Activated T-helper 17 cell treated with anti-CD3 and anti-CD28 coated beads, Interleukin-2, amount 50 U/mL, for 72 hours (primary cell): ENCODE measurements at regions not wholly inside any gene's neighbourhood (a gene's known extent, or its start where the extent isn't known, plus 50 kb on each side); places are given as distances from the start of the nearest gene placed in this dataset.
"Not testable (repeated sequence)": the region's sequence is repeated elsewhere in the genome, so short reads cannot be mapped to it uniquely, and the experiment has no call there.

Source experiments
- ATAC-seq: fragments of 150-1000 bp; cut with Tn5 transposase; replicated peaks from 2 replicates; pipeline ENCODE4 v1.10.0; 2021; ENCODE audit warnings: mild to moderate bottlenecking, moderate library complexity
- H3K27ac Mint-ChIP-seq: one replicate; pipeline ENCODE4 v1.8.0; 2022; ENCODE audit warnings: mixed read lengths
- H3K27me3 Mint-ChIP-seq: one replicate; pipeline ENCODE4 v1.8.0; 2022; ENCODE audit warnings: mixed read lengths
- H3K36me3 Mint-ChIP-seq: one replicate; pipeline ENCODE4 v1.8.0; 2022; ENCODE audit warnings: low read depth, mild to moderate bottlenecking, mixed read lengths
- H3K4me1 Mint-ChIP-seq: one replicate; pipeline ENCODE4 v1.8.0; 2022; ENCODE audit warnings: mixed read lengths
- H3K4me3 Mint-ChIP-seq: one replicate; pipeline ENCODE4 v1.8.0; 2022; ENCODE audit warnings: mild to moderate bottlenecking, mixed read lengths
- H3K9me3 Mint-ChIP-seq: one replicate; pipeline ENCODE4 v1.8.0; 2022; ENCODE audit warnings: mixed read lengths

- Mint-ChIP-seq H3K4me1 (no peaks in the 10 kb centered on the region), H3K27me3 (peaks cover 4% of the 10 kb centered on the region), H3K9me3 (no peaks in the 10 kb centered on the region), H3K4me3 (no peak overlapping the region), H3K27ac (no peak overlapping the region), H3K36me3 (no peaks in the 10 kb centered on the region)
- ATAC-seq: no peak
Measured at GRCh38 chr22:23509571-23510302, 70.4 kb downstream of the IGLL1 start.

GRCh38 chr22:23504516-23504915 is 75.6 kb downstream of the IGLL1 start:
- Mint-ChIP-seq H3K9me3 (no peaks in the 10 kb centered on the region), H3K36me3 (no peaks in the 10 kb centered on the region), H3K27me3 (peaks cover 10% of the 10 kb centered on the region), H3K4me1 (no peaks in the 10 kb centered on the region), H3K27ac (no peak overlapping the region), H3K4me3 (no peak overlapping the region)
- no peak for ATAC-seq

- Mint-ChIP-seq H3K27ac (no peak overlapping the region), H3K36me3 (no peaks in the 10 kb centered on the region), H3K27me3 (peaks cover 10% of the 10 kb centered on the region), H3K4me1 (no peaks in the 10 kb centered on the region), H3K9me3 (no peaks in the 10 kb centered on the region), H3K4me3 (no peak overlapping the region)
- ATAC-seq: no peak
Measured at GRCh38 chr22:23503736-23504440, 76.2 kb downstream of the IGLL1 start.

- no peak for ATAC-seq
- Mint-ChIP-seq H3K4me3 (no peak overlapping the region), H3K9me3 (no peaks in the 10 kb centered on the region), H3K4me1 (no peaks in the 10 kb centered on the region), H3K27ac (no peak overlapping the region), H3K36me3 (no peaks in the 10 kb centered on the region), H3K27me3 (peaks cover 10% of the 10 kb centered on the region)
Measured at GRCh38 chr22:23503142-23503541, 76.9 kb downstream of the IGLL1 start.

GRCh38 chr22:23501708-23502107 is 78.4 kb downstream of the IGLL1 start:
- no peak for ATAC-seq
- Mint-ChIP-seq H3K9me3 (no peaks in the 10 kb centered on the region), H3K4me1 (no peaks in the 10 kb centered on the region), H3K4me3 (no peak overlapping the region), H3K27ac (no peak overlapping the region), H3K36me3 (no peaks in the 10 kb centered on the region), H3K27me3 (peaks cover 5% of the 10 kb centered on the region)

- Mint-ChIP-seq H3K27me3 (peaks cover 5% of the 10 kb centered on the region), H3K27ac (no peak overlapping the region), H3K4me1 (peaks cover 2% of the 10 kb centered on the region), H3K4me3 (no peak overlapping the region), H3K9me3 (no peaks in the 10 kb centered on the region), H3K36me3 (no peaks in the 10 kb centered on the region)
- no peak for ATAC-seq
Measured at GRCh38 chr22:23501261-23501619, 78.8 kb downstream of the IGLL1 start.

GRCh38 chr22:23500508-23501260 is 79.4 kb downstream of the IGLL1 start:
- ATAC-seq: no peak
- H3K36me3 Mint-ChIP-seq: no peaks in the 10 kb centered on the region
- no peaks in the 10 kb centered on the region for H3K9me3 Mint-ChIP-seq
- no peak overlapping the region for H3K27ac Mint-ChIP-seq
- H3K27me3 Mint-ChIP-seq: peaks cover 5% of the 10 kb centered on the region
- peaks cover 8% of the 10 kb centered on the region for H3K4me1 Mint-ChIP-seq
- H3K4me3 Mint-ChIP-seq: no peak overlapping the region

- Mint-ChIP-seq H3K27ac (no peak overlapping the region), H3K4me1 (peaks cover 8% of the 10 kb centered on the region), H3K27me3 (peaks cover 5% of the 10 kb centered on the region), H3K4me3 (no peak overlapping the region), H3K9me3 (no peaks in the 10 kb centered on the region), H3K36me3 (no peaks in the 10 kb centered on the region)
- no peak for ATAC-seq
Measured at GRCh38 chr22:23499845-23500500, 80.1 kb downstream of the IGLL1 start.

- no peak overlapping the region for H3K4me3 Mint-ChIP-seq
- ATAC-seq: no peak
- peaks cover 5% of the 10 kb centered on the region for H3K27me3 Mint-ChIP-seq
- H3K36me3 Mint-ChIP-seq: no peaks in the 10 kb centered on the region
- no peaks in the 10 kb centered on the region for H3K9me3 Mint-ChIP-seq
- peaks cover 8% of the 10 kb centered on the region for H3K4me1 Mint-ChIP-seq
- H3K27ac Mint-ChIP-seq: no peak overlapping the region
Measured at GRCh38 chr22:23498811-23499798, 81.0 kb downstream of the IGLL1 start.

- not testable (repeated sequence) for H3K4me1 Mint-ChIP-seq, H3K36me3 Mint-ChIP-seq, H3K27me3 Mint-ChIP-seq, H3K9me3 Mint-ChIP-seq, H3K4me3 Mint-ChIP-seq, H3K27ac Mint-ChIP-seq, ATAC-seq
Measured at GRCh38 chr22:23497889-23498288, 82.2 kb downstream of the IGLL1 start.

GRCh38 chr22:23497016-23497885 is 82.8 kb downstream of the IGLL1 start:
- H3K4me3 Mint-ChIP-seq: no peak overlapping the region
- H3K27ac Mint-ChIP-seq: peak overlapping the region; percentile 90
- peaks cover 8% of the 10 kb centered on the region for H3K4me1 Mint-ChIP-seq
- H3K27me3 Mint-ChIP-seq: peaks cover 4% of the 10 kb centered on the region
- no peaks in the 10 kb centered on the region for H3K36me3 Mint-ChIP-seq
- no peaks in the 10 kb centered on the region for H3K9me3 Mint-ChIP-seq
- ATAC-seq: no peak

GRCh38 chr22:23496445-23496833 is 83.7 kb downstream of the IGLL1 start:
- Mint-ChIP-seq H3K36me3 (no peaks in the 10 kb centered on the region), H3K27me3 (peaks cover 4% of the 10 kb centered on the region), H3K4me1 (peaks cover 8% of the 10 kb centered on the region), H3K9me3 (no peaks in the 10 kb centered on the region), H3K27ac (peak overlapping the region; percentile 90), H3K4me3 (no peak overlapping the region)
- no peak for ATAC-seq
